Sigmoid colon (tissue), 4 donors: ENCODE measurements at regions not wholly inside any gene's neighbourhood (a gene's known extent, or its start where the extent isn't known, plus 50 kb on each side); places are given as distances from the start of the nearest gene placed in this dataset.

Experiments used
- POLR2A ChIP-seq, 2 donors: fragments of 450-650 bp; IDR thresholded peaks; one replicate each; pipeline ENCODE4 v1.6.1; 2016; ENCODE audit warnings: antibody characterized with exemption in 2 of 2, mild to moderate bottlenecking in 2 of 2, moderate library complexity in 2 of 2
- POLR2AphosphoS5 ChIP-seq, 4 donors: sonication (generic); formaldehyde crosslinking; IDR thresholded peaks; one replicate each; pipeline ENCODE4 v1.6.1; 2017; ENCODE audit warnings: antibody characterized with exemption in 4 of 4
- TF ChIP-seq, protein P1 (sequence below), 4 experiments: fragments of 450-650 bp in 3 of 4; fragments of 200-600 bp in 1 of 4; IDR thresholded peaks; one replicate each; pipeline ENCODE4 v1.5.1; 2016 to 2019; ENCODE audit warnings: antibody characterized with exemption in 4 of 4, mild to moderate bottlenecking in 3 of 4, moderate library complexity in 2 of 4

DNA sequence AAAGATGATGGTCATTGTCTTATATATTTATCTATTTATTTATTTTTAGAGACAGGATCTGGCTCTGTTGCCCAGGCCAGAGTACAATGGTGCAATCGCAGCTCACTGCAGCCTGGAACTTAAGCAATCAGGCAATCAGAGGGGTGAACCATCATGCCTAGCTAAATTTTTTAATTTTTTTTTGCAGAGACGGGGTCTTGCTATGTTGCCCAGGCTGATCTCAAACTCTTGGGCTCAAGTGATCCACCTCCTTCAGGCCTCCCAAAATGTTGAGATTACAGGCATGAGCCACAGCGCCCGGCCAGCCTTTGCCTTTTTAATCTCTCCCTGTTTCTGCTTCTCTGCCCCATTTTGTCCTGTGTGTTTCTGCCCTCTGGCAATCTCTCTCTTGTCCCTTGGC, 102.2 kb downstream of the NCR2 start:
- TF ChIP-seq, protein P1, sequence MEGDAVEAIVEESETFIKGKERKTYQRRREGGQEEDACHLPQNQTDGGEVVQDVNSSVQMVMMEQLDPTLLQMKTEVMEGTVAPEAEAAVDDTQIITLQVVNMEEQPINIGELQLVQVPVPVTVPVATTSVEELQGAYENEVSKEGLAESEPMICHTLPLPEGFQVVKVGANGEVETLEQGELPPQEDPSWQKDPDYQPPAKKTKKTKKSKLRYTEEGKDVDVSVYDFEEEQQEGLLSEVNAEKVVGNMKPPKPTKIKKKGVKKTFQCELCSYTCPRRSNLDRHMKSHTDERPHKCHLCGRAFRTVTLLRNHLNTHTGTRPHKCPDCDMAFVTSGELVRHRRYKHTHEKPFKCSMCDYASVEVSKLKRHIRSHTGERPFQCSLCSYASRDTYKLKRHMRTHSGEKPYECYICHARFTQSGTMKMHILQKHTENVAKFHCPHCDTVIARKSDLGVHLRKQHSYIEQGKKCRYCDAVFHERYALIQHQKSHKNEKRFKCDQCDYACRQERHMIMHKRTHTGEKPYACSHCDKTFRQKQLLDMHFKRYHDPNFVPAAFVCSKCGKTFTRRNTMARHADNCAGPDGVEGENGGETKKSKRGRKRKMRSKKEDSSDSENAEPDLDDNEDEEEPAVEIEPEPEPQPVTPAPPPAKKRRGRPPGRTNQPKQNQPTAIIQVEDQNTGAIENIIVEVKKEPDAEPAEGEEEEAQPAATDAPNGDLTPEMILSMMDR (IDR thresholded peaks at IDR 0.05): no peak
- TF ChIP-seq POLR2A (IDR thresholded peaks at IDR 0.05) (no peak), POLR2AphosphoS5 (IDR thresholded peaks at IDR 0.05) (no peak)
